HG03558 (cell line): ENCODE measurements at regions not wholly inside any gene's neighbourhood (a gene's known extent, or its start where the extent isn't known, plus 50 kb on each side); places are given as distances from the start of the nearest gene placed in this dataset.

Source experiments
- ATAC-seq: cut with Tn5 transposase; IDR thresholded peaks from one replicate; pipeline ENCODE4 v1.9.1; 2021; ENCODE audit warnings: moderate number of reproducible peaks; ENCODE audit not compliant: unreplicated experiment; ENCODE audit errors: extremely low read depth

DNA sequence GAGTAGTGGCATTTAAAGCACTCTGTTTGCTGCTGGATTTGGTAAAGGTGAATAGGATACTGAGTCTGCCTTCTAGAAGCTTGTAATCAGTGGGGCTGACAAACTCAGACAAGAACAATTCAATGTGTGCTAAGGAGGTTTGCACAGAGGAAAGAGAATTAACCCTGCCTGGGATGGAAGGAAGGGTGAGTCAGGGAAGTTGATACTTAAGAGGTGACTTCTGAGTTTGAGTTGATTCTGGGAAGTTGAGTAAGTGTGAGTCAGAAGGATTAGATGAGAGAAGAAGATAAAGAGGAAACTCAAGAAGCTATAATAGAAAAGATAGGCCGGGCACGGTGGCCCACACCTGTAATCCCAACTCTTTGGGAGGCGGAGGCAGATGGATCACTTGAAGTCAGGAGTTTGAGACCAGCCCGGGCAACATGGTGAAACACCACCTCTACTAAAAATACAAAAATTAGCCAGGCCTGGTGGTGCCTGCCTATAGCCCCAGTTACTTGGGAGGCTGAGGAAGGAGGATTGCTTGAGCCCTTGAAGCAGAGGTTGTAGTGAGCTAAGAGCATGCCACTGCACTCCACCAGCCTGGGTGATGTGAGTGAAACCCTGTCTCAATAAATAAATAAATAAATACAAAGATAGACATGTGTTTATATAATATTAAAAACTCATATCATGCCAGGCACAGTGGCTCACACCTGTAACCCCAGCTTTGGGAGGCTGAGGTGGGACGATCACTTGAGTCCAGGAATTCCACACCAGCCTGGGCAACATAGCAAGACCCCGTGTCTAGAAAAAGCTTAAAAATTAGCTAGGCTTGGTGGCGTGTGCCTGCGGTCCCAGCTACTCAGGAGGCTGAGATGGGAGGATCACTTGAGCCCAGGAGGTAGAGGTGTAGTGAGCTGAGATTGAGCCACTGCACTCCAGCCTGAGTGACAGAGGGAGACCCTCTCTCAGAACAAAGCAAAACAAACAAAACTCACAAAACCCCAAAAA, 126.8 kb upstream of the CPM start:
- ATAC-seq: no peak

DNA sequence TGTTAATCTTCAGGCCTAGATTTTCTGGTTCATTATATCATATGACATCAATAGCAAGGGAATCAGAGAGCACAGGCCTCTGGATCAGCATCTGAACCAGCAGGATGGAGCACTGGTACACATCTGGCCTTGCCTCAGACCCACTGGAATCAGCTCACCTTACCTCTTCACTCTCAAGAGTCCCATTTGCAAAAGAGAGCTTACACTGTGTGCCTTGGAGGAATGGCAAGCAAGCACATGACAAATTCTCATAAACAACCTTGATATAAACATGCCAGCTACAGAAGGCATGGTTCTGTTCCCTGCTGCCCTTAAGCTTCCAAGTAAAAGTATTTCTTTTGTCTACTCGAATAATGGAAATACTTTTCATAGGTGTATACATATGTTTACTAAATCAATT, 128.6 kb upstream of the CPM start:
- ATAC-seq: no peak

DNA sequence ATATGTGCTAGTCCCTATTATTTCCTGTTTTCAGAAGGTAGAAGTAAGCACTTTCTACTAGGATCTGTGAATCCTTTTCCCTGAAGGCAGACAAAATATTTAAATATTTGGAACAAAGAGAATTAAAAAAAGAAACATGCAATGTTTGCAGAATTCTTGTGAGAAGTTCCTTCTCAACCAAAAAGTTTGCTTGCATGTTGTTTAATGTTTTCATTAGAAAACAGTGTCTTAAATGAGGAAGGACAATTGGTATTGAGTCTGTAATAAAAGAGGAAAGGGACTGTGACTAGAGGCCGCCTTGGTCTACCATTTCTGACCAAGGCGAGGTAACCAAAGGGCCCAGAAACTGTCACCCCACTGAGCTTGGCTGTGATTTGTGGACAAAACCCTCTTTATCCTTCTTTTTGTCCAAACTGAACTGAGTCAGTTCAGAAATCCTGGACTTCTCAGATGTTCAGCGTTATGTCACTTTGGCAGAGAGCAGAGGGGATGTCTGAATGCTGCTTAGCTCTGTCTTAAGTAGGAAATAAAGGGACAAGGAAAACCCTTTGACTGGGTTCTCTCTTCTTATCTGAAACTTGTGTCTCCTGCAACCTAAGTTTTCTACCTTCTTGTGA, 129.8 kb upstream of the CPM start:
- no peak for ATAC-seq

DNA sequence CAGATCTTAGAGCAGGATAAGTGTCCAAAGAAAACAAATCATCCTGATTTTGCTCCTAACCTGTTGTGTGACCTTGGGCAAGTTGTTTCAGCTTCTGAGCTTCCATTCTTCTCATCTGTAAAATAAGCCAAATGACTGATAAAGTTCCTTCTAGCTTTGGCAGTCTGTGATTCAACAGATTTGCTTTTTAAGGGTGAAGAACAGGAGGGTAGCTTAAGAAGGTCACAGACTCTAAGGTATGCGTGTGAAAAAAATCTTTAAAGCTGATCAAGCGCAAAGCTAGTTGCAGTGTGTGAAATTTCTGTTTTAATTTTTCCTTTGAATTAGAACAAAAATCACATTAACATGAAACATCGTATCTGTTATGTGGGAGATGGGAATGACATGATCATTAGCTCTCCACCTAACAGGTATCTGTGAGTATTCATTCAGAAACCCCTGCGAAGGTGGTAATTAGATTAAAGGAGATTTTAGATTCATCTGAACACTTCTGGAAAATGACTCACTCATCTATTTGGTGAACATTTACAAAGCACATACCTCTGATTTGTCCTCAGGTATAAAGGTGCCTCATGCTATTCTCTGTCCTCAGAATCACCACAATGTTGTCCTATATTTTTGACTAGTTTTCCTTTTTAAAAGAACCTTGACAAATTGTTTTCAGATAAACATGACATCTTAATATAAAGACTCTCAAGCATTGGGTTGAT, 131.9 kb upstream of the CPM start:
- no peak for ATAC-seq

DNA sequence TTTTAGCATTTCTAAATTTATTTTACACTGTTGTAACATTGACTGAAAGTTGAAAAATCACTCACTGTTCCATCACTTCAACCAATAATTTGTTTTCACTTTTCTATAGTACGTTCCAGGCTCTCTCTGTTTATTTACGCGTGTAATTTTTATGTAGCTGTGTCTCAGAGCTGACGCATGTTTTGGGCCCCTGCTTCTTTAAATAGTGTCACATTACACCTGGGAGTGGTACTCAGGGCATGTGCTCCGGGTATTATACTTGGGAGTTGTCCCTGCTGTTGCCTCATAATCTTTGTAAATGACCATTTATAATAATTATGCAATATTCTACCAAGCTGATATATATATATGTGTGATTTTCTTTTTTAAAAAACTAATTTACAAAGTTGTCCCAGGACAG, 132.8 kb upstream of the CPM start:
- ATAC-seq: no peak

DNA sequence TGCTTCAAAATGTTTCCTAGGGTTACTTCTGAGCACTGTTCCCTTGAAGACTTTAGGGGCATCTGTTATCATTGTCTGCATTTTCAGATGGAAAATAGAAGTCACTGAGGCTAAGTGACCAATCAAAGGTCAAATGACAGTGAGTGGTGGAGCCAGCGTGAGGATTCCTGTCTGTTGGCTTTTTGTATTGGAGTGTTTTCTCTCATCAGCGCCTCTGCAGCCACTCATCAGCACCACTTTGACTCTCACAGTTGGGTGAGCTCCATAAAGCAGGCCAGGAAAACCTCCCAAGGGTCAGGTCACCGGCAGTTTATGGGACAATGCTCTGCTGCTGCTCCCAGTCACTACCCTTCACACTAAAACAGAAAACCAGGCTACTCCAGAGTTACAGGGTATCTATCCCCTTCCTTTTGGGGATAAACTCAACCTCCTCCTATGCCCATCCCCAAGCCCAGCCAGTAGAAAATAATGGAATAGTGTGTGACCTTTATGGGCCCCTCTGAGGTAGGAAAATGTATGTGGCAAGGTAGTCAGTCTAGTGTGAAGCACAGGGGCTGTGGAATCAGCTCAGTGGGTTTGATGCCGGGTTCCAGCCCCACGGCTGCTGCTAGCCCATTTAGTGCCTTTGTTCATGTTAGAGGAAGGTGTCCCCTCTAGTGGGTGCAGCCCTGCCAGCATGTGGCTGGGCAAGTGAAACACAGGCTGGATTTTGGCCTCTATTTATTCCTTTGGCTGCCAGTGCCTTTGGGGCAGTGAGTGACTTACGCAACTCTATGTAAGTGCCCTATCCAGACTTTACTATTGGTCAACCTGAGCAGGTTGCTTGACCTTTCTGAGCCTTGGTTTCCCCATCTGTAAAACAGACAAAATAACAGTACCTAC, 133.8 kb upstream of the CPM start:
- ATAC-seq: no peak

DNA sequence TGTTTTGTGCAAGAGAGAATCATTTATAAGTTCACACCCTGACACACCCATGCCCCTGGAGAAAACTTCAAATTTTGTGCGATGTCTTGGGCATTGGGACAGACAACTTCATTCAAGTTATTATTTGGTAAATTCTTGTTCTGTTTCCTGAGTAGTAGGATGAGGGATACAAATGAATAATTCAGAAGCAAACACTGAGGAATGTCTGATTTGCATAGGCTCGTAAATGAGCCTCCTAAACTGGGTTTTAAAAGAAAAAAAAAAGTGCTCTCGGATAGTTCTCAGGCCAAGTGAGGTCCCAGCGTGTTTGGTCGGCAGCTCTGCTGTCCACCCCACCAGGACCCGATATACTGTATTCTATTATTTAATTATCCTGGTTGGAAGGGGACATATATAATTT, 134.7 kb upstream of the CPM start:
- no peak for ATAC-seq

DNA sequence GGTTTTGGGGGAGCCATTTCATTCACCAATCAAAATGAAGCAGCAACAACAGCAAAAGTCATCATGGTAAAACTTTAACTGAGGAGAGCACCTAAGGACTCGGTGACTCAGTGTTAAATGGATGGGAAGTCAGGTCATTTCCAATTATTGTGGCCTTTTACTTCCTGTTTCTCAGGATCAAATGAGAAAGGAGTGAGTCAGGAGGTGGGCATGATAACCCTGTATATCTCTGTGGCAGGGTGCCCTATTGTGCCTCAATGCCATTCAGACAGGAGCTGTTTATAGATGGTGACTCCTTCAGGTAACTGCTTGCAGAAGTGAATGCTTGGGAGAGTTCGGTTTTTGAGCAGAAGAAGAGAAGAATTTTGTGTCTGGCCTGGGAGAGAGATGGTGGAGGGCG, 135.5 kb upstream of the CPM start:
- no peak for ATAC-seq

DNA sequence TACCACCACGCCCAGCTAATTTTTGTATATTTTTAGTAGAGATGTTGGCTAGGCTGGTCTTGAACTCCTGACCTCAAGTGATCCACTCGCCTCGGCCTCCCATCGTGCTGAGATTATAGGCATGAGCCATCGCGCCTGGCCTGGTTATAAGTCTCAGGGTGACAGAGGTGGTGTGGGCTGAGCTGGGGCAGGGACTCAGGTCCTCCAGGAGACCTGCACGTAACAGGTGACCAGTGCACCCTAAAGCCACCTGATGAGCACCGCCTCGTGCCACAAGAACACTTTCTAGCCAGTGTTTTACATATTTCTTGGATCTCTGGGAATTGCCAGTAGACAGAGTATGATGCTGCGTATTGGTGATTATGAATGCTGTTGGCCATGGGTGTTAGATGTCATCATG, 136.5 kb upstream of the CPM start:
- no peak for ATAC-seq

DNA sequence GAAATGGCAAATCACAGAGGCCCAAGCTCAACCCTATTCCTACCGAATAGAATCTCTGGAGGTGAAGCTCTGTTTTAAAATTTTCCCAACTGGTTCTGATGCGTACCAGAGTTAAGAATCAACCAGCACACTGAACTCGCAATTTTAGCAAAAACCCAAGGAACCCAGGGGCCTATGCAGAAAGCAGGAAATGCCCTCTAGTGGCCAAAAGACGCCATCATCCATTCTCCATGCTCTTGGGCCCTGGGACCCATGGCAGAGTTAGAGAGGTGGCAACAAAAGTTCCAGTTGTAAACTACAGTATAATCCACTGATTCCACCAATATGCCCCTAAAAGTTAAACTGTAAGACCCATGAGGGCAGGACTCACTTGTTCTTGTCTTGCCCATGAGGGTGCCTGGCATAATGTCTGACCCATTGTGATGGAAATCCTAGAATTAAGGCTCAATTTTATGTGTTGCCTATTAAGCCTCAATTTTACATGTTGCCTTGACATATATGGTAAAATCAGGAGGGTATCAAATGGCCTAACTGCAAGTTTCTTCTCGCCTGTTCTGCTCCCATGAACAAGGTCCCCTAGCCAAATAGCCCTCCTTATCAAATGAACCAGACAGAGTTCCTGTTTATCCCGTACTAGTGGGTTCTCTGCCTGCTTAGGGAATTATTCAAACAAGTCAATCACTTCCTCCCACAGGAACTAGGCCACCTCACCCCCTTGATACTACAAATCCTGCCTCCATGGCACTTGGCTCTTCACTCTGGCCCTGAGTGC, 137.5 kb upstream of the CPM start:
- no peak for ATAC-seq

DNA sequence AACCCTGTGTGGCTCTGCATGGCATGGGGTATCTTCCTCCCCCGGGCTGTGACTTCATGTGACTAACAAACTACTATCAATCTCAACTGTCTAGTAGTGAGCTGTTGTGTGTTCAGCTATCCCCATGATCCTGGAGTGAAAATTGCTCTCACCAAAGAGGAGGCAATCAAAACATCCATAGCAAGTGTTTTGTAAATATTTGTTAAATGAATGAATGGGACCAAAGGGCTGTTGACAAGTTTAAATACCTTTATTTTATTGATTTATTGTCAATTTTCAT, 138.1 kb upstream of the CPM start:
- ATAC-seq: no peak

DNA sequence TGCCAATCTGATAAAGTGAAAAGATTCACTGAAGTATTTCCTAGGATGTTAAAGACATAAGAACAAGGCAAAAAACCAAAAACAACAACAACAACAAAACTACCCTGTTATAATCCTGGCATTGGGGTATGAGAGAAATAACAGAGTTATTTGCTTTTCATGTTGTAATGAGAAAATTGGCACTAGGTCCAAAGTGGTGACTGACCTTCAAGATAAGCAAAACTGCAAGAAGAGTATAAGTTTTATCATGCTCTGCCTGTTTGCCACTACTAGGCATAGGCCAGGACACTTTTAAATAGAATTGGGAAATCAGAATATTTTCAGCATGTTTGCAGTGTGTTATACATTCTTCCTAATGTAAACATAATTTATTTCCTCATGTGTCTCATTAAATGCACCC, 140.1 kb upstream of the CPM start:
- no peak for ATAC-seq

DNA sequence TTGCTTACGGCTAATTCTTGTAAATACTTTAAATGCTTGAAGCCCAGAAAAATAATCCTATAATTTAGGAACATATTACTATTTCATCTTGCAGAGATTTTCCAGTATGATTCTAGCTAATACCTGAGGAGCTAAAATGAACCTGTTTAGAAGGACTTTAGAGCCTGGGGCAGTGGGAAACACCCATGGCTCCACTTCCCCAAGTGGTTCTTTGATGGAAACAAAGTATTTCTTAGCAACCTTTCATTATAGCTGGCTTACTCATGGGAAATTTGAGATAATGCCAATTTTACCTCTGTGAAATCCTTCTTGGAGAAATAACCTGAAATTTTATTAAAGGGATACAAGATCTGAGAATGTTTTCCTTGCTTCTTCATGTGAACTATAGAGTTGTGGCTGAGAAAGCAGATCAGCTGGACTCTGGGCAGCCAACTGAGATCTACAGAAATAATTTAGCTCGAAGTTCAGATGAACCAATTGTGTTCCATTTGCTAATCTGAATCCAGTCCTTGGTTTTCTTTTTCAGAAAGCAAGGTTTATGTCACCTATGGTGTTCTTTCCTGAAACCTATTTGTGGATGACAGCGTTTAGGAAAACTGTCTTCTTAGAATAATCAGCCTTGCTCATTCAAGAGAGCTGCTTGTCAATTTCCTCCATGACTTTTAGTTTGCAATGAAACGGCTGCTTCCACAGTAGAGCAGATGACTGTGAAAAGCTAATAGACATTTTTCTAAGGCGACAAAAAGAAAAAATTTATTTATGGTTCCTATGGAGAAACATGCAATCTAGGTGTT, 141.8 kb upstream of the CPM start:
- no peak for ATAC-seq

DNA sequence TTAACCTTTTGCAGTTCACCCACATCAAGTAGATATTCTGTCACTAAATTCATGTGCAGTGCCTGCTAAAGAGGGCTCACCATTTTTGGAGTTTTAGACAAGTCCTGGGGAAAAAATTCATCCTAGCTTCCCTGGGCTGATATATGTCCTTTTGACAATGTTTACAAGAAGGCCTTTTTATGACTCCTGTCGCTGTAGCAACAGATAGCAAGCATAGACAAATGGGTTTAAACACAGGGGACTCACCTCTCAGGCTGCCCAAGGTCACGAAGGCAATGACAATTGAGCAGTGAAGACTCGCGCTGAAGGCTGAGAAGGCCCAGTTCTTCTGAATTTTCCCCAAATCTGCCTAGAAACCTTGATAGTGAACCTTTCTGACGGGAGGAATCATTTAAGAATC, 150.7 kb upstream of the CPM start:
- no peak for ATAC-seq

DNA sequence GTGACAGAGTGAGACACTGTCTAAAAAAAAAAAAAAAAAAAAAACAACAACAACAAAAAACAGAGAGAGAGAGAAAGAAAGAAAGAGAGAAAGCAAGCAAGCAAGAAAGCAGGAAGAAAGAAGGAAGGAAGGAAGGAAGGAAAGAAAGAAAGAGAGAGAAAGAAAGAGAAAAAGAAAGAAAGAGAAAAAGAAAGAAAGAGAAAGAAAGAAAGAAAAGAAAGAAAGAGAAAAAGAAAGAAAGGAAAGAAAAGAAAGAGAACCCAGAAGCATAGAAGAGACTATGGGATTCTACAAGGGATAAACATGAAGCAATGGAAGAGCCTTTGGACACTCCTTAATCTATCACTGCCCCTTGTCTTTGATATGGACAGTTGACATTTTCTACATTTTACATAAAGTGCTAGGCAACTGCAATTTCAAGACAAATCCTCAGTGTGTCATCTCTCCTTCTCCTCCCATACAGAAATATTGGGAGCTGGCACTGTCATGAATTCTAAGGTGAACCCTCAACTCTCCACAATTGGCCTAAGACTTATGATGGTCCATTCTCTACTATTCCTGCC, 151.9 kb upstream of the CPM start:
- no peak for ATAC-seq

DNA sequence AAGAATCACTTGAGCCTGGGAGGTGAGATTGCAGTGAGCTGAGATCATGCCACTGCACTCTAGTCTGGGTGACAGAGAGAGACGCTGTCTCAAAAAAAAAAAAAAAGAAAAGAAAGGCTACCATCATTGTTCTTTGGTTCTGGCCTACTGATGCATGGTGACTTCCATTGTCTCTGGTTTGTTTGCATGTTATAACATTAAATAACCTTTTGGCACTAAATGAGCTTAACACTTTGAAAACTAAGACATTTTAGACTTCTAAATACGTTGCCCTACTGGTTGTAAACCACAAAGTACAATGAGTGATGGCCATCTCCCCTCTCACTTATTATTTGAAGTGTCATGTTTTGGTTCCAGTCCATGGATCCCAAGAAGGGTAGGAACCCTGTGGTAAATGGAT, 152.9 kb upstream of the CPM start:
- ATAC-seq: no peak

DNA sequence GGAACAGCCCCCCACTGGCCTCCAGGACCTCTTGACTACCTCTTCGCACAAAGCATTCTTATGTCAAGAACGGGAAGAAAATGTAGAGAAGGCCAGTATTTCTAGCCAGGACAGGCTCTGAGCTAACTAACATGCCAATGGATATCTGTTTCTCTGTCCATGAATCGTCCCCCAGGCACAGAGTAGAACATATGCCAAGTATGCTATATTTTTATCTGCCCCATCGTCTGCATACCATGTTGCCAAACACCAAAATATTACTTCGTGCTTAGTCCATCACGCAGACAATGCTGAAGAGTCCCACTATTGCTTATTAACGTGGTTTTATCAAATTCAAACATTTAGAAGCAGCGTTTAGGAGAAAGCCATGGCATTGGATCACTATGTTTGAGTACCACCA, 151.4 kb upstream of the CPSF6 start:
- no peak for ATAC-seq

DNA sequence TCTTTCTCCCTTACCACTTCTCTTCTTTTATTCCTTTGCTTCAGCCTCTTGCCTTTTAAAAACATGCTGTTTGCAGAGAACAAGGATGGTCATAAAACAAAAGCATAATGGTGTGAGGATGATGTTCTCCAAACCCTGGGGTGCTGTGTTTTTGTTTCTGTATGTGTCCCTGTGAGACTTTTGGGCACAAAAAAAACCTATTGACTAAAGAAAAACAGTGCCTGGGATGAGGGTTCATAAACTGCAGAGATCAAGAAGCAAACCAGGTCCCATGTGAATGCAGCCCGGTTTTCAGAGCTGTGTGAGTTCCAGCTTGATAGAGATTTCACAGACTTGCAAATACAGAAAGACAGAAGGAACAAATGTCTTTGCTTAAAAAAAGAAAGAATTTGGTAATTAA, 148.6 kb upstream of the CPSF6 start:
- ATAC-seq: no peak
